Adrenal gland (tissue), 9 donors: ENCODE measurements at regions not wholly inside any gene's neighbourhood (a gene's known extent, or its start where the extent isn't known, plus 50 kb on each side); places are given as distances from the start of the nearest gene placed in this dataset.

Source experiments
- DNase-seq, 7 donors: peaks; one replicate each; pipeline ENCODE4 v3.0.0-alpha.2; 2019 to 2020
- H3K27ac ChIP-seq, 5 donors: fragments of 200-600 bp; sonication (generic) in 4 of 5; 1 replicate in 3 of 5; 2 replicates in 2 of 5; pipeline versions ENCODE4 v1.5.1 to v1.8.0; 2016 to 2020; ENCODE audit warnings: mild to moderate bottlenecking in 1 of 5
- H3K27me3 ChIP-seq: fragments of 200-600 bp; 2 replicates; pipeline ENCODE4 v1.8.0; 2021
- H3K36me3 ChIP-seq, 2 donors: fragments of 200-600 bp; replicated peaks in 1 of 2; 1 replicate in 1 of 2; 2 replicates in 1 of 2; pipeline versions ENCODE4 v1.5.1 to v1.8.0; 2018 to 2022
- H3K4me1 ChIP-seq, 2 donors: fragments of 200-600 bp; replicated peaks in 1 of 2; 1 replicate in 1 of 2; 2 replicates in 1 of 2; pipeline versions ENCODE4 v1.5.1 to v1.8.0; 2018 to 2021
- H3K4me3 ChIP-seq, 4 donors: fragments of 200-600 bp; sonication (generic) in 3 of 4; one replicate each; pipeline ENCODE4 v1.5.1; 2016 to 2018
- H3K9me3 ChIP-seq, 3 donors: fragments of 200-600 bp; sonication (generic) in 1 of 3; replicated peaks in 1 of 3; 1 replicate in 2 of 3; 2 replicates in 1 of 3; pipeline versions ENCODE4 v1.5.1 to v1.8.0; 2016 to 2021
- CTCF ChIP-seq, 6 experiments: fragments of 450-650 bp in 4 of 6; fragments of 200-600 bp in 2 of 6; sonication (generic) in 1 of 6; IDR thresholded peaks; 1 replicate in 5 of 6; 2 replicates in 1 of 6; pipeline versions ENCODE4 v1.5.1 to v1.8.0; 2016 to 2021; ENCODE audit warnings: antibody characterized with exemption in 6 of 6, mild to moderate bottlenecking in 2 of 6, moderate library complexity in 1 of 6
- POLR2A ChIP-seq, 2 donors: fragments of 450-650 bp; IDR thresholded peaks; one replicate each; pipeline ENCODE4 v1.6.1; 2017; ENCODE audit warnings: antibody characterized with exemption in 2 of 2, mild to moderate bottlenecking in 2 of 2, moderate library complexity in 1 of 2
- WGBS, 4 donors: extraction: QIAGEN DNeasy Blood & Tissue Kit in 2 of 4; methylation state at CpG; one replicate each; pipeline versions ENCODE4 v1.1.5 to v1.1.7; 2013 to 2017; 5-methylcytosine and 5-hydroxymethylcytosine counted together
- intact Hi-C, 2 donors: fragments of 100-400 bp; cut with DNase I; formaldehyde crosslinking; loops; one replicate each; pipeline versions ENCODE4 v1.14.1 to v1.15.0; 2022 to 2023
- donor health status: healthy with polysubstance abuse.
- donor health status: Bipolar disorder and iron deficiency.
- donor health status: DM: yes; HTN: yes; CAD: no.
- donor health status: DM: no; HTN: no; CAD: no.
- donor health status: DM: no; HTN: no; CAD: no.

- Histone ChIP-seq H3K9me3 (no peaks in the 10 kb centered on the region), H3K4me3 (no peak overlapping the region), H3K27me3 (no peaks in the 10 kb centered on the region), H3K27ac (no peak overlapping the region), H3K4me1 (no peaks in the 10 kb centered on the region), H3K36me3 (no peaks in the 10 kb centered on the region)
- 87 to 94% (median 89%) methylated on average over 9 of the region's 9 CpGs for WGBS, 4 donors
- DNase-seq: peak in 1 of 7 donors; percentile 11
- TF ChIP-seq CTCF (IDR thresholded peaks at IDR 0.05) (no peak), POLR2A (IDR thresholded peaks at IDR 0.05) (no peak)
- intact Hi-C loops: no loop called here
Observed at GRCh38 chr15:66899555-66900350, 165.6 kb upstream of the SMAD3 start.

GRCh38 chr15:66900586-66901310, 164.7 kb upstream of the SMAD3 start:
- intact Hi-C loops: no loop called here
- TF ChIP-seq CTCF (IDR thresholded peaks at IDR 0.05) (no peak), POLR2A (IDR thresholded peaks at IDR 0.05) (no peak)
- Histone ChIP-seq H3K9me3 (no peaks in the 10 kb centered on the region), H3K4me1 (no peaks in the 10 kb centered on the region), H3K27ac (no peak overlapping the region), H3K4me3 (no peak overlapping the region), H3K27me3 (no peaks in the 10 kb centered on the region), H3K36me3 (no peaks in the 10 kb centered on the region)
- WGBS, 4 donors: 81 to 90% (median 87%) methylated on average over 9 to 14 of the region's 14 CpGs
- peak in 1 of 7 donors; percentile 11 for DNase-seq

GRCh38 chr15:66901336-66902100, 163.9 kb upstream of the SMAD3 start:
- 85 to 96% (median 89%) methylated on average over 6 of the region's 6 CpGs for WGBS, 4 donors
- Histone ChIP-seq H3K4me1 (no peaks in the 10 kb centered on the region), H3K4me3 (no peak overlapping the region), H3K27ac (no peak overlapping the region), H3K36me3 (no peaks in the 10 kb centered on the region), H3K27me3 (no peaks in the 10 kb centered on the region), H3K9me3 (no peaks in the 10 kb centered on the region)
- no peak for DNase-seq
- intact Hi-C loops: no loop called here
- no peak for TF ChIP-seq CTCF (IDR thresholded peaks at IDR 0.05)
- TF ChIP-seq POLR2A (IDR thresholded peaks at IDR 0.05): no peak

- no peak overlapping the region for H3K27ac ChIP-seq
- intact Hi-C loops: no loop called here
- 94 to 100% (median 96%) methylated on average over 2 of the region's 2 CpGs for WGBS, 4 donors
Observed at GRCh38 chr15:66905185-66905584, 160.2 kb upstream of the SMAD3 start.

More at GRCh38 chr15:66905185-66905584, 160.2 kb upstream of the SMAD3 start:
- no peaks in the 10 kb centered on the region for H3K27me3 ChIP-seq
- no peak overlapping the region for H3K4me3 ChIP-seq
- H3K4me1 ChIP-seq: no peaks in the 10 kb centered on the region
- no peaks in the 10 kb centered on the region for H3K36me3 ChIP-seq
- no peaks in the 10 kb centered on the region for H3K9me3 ChIP-seq
- DNase-seq: peak in 1 of 7 donors; percentile 2
- TF ChIP-seq CTCF (IDR thresholded peaks at IDR 0.05) (no peak), POLR2A (IDR thresholded peaks at IDR 0.05) (no peak)
